Peyer's patch (tissue), 4 donors: ENCODE measurements at regions not wholly inside any gene's neighbourhood (a gene's known extent, or its start where the extent isn't known, plus 50 kb on each side); places are given as distances from the start of the nearest gene placed in this dataset.

ENCODE experiments used
- POLR2A ChIP-seq, 2 donors: fragments of 450-650 bp; IDR thresholded peaks; one replicate each; pipeline ENCODE4 v1.5.1; 2017; ENCODE audit warnings: antibody characterized with exemption in 2 of 2, mild to moderate bottlenecking in 2 of 2, moderate library complexity in 2 of 2
- TF ChIP-seq, protein P1 (sequence below), 6 experiments: fragments of 450-650 bp in 4 of 6; fragments of 200-600 bp in 2 of 6; sonication (generic) in 1 of 6; IDR thresholded peaks; one replicate each; pipeline ENCODE4 v1.5.1; 2017 to 2019; ENCODE audit warnings: antibody characterized with exemption in 6 of 6, mild to moderate bottlenecking in 3 of 6, moderate library complexity in 1 of 6

DNA sequence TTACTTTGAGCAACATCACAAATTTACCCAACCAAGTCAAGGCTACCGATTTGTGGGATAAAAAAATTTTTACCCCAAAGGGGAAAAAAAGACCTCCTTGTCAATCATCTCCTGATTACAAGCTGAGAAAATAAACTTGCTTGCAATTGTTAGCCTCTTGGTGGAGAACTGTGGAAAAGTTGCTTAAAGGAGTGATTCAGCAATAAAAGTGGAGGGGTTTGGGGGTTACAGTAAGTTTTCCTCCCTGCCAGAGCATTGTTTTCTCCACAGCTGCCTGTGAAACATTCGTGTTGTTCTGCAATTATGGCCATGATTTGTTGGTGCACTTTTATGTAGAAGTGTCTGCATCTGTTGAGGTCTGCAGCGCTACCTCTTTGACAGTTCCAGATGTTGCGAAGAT lies 82.6 kb downstream of the EN1 start:
- TF ChIP-seq, protein P1, sequence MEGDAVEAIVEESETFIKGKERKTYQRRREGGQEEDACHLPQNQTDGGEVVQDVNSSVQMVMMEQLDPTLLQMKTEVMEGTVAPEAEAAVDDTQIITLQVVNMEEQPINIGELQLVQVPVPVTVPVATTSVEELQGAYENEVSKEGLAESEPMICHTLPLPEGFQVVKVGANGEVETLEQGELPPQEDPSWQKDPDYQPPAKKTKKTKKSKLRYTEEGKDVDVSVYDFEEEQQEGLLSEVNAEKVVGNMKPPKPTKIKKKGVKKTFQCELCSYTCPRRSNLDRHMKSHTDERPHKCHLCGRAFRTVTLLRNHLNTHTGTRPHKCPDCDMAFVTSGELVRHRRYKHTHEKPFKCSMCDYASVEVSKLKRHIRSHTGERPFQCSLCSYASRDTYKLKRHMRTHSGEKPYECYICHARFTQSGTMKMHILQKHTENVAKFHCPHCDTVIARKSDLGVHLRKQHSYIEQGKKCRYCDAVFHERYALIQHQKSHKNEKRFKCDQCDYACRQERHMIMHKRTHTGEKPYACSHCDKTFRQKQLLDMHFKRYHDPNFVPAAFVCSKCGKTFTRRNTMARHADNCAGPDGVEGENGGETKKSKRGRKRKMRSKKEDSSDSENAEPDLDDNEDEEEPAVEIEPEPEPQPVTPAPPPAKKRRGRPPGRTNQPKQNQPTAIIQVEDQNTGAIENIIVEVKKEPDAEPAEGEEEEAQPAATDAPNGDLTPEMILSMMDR (IDR thresholded peaks at IDR 0.05) = no peak
- TF ChIP-seq POLR2A (IDR thresholded peaks at IDR 0.05) = no peak
